Natural killer cell (primary cell): ENCODE measurements at regions not wholly inside any gene's neighbourhood (a gene's known extent, or its start where the extent isn't known, plus 50 kb on each side); places are given as distances from the start of the nearest gene placed in this dataset.

Experiments
- ATAC-seq, 3 donors: fragments of 150-1000 bp in 2 of 3; fragments of 200-7000 bp in 1 of 3; cut with Tn5 transposase; 1 replicate in 1 of 3; 2 replicates in 2 of 3; pipeline ENCODE4 v1.10.0; 2021; ENCODE audit warnings: mild to moderate bottlenecking in 2 of 3, moderate library complexity in 2 of 3
- DNase-seq, 2 donors: peaks; one replicate each; pipeline versions ENCODE4 v3.0.0 to v3.0.0-alpha.2; 2013 to 2021; ENCODE audit warnings: mixed read lengths in 1 of 2
- H3K27ac ChIP-seq: one replicate; pipeline ENCODE4 v1.5.1; 2013; ENCODE audit warnings: mild to moderate bottlenecking, low read length
- H3K27me3 ChIP-seq: one replicate; pipeline ENCODE4 v1.6.1; 2013; ENCODE audit warnings: low read length; ENCODE audit not compliant: control insufficient read depth, insufficient read depth
- H3K36me3 ChIP-seq: one replicate; pipeline ENCODE4 v1.6.1; 2013; ENCODE audit warnings: low read length; ENCODE audit not compliant: control insufficient read depth, insufficient read depth
- H3K4me1 ChIP-seq: one replicate; pipeline ENCODE4 v1.6.1; 2013; ENCODE audit warnings: low read length; ENCODE audit not compliant: control insufficient read depth, insufficient read depth
- H3K4me3 ChIP-seq: one replicate; pipeline ENCODE4 v1.5.1; 2013; ENCODE audit warnings: low read length
- H3K9me3 ChIP-seq: one replicate; pipeline ENCODE4 v1.6.1; 2013; ENCODE audit warnings: low read length; ENCODE audit not compliant: control insufficient read depth, insufficient read depth
- H3K27ac Mint-ChIP-seq, 2 donors: one replicate each; pipeline ENCODE4 v1.8.0; 2022; ENCODE audit warnings: mild to moderate bottlenecking in 2 of 2, mixed read lengths in 2 of 2, moderate library complexity in 1 of 2
- H3K27me3 Mint-ChIP-seq, 2 donors: one replicate each; pipeline ENCODE4 v1.8.0; 2022; ENCODE audit warnings: low read depth in 2 of 2, mixed read lengths in 2 of 2
- H3K36me3 Mint-ChIP-seq: one replicate; pipeline ENCODE4 v1.8.0; 2022; ENCODE audit warnings: mixed read lengths
- H3K4me1 Mint-ChIP-seq, 2 donors: one replicate each; pipeline ENCODE4 v1.8.0; 2022; ENCODE audit warnings: mixed read lengths in 2 of 2
- H3K4me3 Mint-ChIP-seq: one replicate; pipeline ENCODE4 v1.8.0; 2022; ENCODE audit warnings: mild to moderate bottlenecking, moderate library complexity, mixed read lengths
- H3K9me3 Mint-ChIP-seq, 2 donors: one replicate each; pipeline ENCODE4 v1.8.0; 2022; ENCODE audit warnings: mixed read lengths in 2 of 2
- WGBS: methylation state at CpG from one replicate; pipeline ENCODE4 v1.1.7; 2013; ENCODE audit warnings: missing lambda C conversion rate; ENCODE audit not compliant: insufficient coverage; 5-methylcytosine and 5-hydroxymethylcytosine counted together
- intact Hi-C: fragments of 100-400 bp; cut with micrococcal nuclease; formaldehyde crosslinking; loops from one replicate; pipeline ENCODE4 v1.14.2; 2022
- TF ChIP-seq, protein P1 (sequence below): fragments of 200-600 bp; IDR thresholded peaks from one replicate; pipeline ENCODE4 v1.8.0; 2022; ENCODE audit warnings: antibody characterized with exemption

DNA sequence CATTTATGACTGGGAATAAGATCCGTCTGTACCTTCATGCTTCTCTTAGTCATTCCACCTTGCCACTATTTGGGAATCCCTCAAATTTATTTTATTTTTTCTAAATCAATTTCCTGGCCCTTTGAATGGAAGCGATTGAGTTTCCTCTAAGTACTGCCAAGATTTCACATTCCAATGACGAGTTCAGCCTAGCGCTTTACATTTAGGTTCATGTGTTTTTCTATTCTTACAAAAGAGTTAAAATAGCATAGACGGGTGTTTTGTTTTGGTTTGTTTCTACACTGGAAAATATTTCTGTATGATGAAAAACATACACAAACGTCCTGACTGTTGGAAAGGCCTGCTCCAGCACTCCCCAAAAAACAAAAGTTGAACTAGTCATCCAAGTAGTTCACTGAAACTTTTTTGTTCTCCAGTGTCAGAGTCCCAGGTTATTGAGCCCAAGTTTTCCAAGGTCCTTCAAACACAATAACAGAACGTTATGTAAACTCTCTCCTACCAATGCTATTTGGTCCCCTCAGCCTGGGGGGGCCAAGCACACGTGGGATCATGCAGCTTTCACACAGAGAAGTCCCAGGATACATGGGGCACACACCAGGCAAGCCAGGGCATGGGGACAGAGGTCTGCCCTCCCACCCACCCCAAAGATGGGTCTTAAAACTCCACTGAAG, 74.8 kb upstream of the FOXN3 start:
- intact Hi-C loops, result no loop called here
- 93% methylated on average over 8 of the region's 8 CpGs for WGBS
- TF ChIP-seq, protein P1, sequence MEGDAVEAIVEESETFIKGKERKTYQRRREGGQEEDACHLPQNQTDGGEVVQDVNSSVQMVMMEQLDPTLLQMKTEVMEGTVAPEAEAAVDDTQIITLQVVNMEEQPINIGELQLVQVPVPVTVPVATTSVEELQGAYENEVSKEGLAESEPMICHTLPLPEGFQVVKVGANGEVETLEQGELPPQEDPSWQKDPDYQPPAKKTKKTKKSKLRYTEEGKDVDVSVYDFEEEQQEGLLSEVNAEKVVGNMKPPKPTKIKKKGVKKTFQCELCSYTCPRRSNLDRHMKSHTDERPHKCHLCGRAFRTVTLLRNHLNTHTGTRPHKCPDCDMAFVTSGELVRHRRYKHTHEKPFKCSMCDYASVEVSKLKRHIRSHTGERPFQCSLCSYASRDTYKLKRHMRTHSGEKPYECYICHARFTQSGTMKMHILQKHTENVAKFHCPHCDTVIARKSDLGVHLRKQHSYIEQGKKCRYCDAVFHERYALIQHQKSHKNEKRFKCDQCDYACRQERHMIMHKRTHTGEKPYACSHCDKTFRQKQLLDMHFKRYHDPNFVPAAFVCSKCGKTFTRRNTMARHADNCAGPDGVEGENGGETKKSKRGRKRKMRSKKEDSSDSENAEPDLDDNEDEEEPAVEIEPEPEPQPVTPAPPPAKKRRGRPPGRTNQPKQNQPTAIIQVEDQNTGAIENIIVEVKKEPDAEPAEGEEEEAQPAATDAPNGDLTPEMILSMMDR, result no peak
- Mint-ChIP-seq H3K4me3 (no peak overlapping the region), H3K27me3 (no peaks in the 10 kb centered on the region), H3K4me1 (peaks cover 41 to 45% of the 10 kb centered on the region in 2 donors), H3K27ac (no peak overlapping the region), H3K36me3 (no peaks in the 10 kb centered on the region), H3K9me3 (no peaks in the 10 kb centered on the region)
- H3K4me3 ChIP-seq, result no peak overlapping the region
- H3K9me3 ChIP-seq, result no peaks in the 10 kb centered on the region
- no peak for ATAC-seq
- no peaks in the 10 kb centered on the region for H3K36me3 ChIP-seq
- no peak overlapping the region for H3K27ac ChIP-seq
- no peaks in the 10 kb centered on the region for H3K27me3 ChIP-seq
- no peaks in the 10 kb centered on the region for H3K4me1 ChIP-seq
- DNase-seq, result no peak

DNA sequence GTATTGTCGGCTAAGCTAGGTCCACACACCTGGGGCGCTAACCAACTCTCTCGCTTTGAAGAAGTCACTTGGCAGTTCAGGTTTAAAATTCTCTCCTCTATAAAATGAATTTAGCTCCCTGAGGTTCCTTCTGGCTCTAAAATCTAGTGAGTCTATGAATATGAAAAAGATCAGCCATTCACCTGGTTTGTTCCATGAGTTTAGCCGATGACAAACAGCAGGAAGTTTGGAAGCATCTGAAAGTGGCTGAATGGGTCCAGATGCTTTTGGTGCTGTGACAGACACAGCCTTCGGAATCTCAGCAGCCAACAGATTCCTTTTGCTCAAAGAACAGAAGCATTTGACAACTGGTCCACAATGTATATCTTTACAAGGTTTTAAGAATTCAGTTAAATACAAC, 73.4 kb upstream of the FOXN3 start:
- Mint-ChIP-seq H3K36me3 (no peaks in the 10 kb centered on the region), H3K27ac (no peak overlapping the region), H3K4me1 (peaks cover 43 to 58% of the 10 kb centered on the region in 2 donors), H3K4me3 (no peak overlapping the region), H3K27me3 (no peaks in the 10 kb centered on the region), H3K9me3 (no peaks in the 10 kb centered on the region)
- DNase-seq, result no peak
- intact Hi-C loops, result no loop called here
- Histone ChIP-seq H3K4me1 (peaks cover 5% of the 10 kb centered on the region), H3K27ac (no peak overlapping the region), H3K36me3 (no peaks in the 10 kb centered on the region), H3K4me3 (no peak overlapping the region), H3K27me3 (no peaks in the 10 kb centered on the region), H3K9me3 (no peaks in the 10 kb centered on the region)
- TF ChIP-seq, protein P1, result no peak
- ATAC-seq, result no peak
- WGBS, result 94% methylated on average over 5 of the region's 5 CpGs

DNA sequence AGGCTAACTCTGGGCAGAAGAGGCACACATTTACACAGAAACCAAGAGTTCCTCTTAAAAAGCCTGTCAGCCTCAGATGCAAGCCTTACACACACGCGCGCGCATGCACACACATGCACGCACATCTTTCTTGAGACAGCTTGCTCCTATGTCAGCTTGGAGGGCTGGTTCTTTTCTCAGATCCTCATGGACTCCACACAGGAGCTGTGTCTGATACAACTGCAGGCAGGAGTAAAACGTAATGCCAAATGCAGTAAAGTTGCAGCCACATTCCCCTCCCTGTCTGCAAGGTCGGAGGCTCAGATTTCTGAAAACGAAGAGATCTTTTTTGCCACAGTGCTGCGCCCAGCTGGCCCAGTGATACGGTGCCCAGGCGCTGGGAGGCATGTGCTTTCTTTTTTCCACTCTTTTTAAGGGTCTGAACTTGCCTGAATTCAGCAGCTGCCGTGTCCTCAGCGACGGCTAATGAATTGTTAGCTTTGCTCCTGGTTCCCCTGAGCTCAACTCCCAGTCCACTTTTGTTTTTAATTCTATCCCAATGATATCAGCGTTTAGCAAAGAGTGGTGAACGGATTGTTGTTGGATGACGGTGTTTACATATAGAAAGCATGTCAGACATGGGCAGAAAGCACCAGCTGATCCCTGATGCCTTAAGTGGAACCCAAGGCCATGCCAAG, 72.9 kb upstream of the FOXN3 start:
- Histone ChIP-seq H3K27ac (no peak overlapping the region), H3K36me3 (no peaks in the 10 kb centered on the region), H3K27me3 (no peaks in the 10 kb centered on the region), H3K9me3 (no peaks in the 10 kb centered on the region), H3K4me1 (peaks cover 11% of the 10 kb centered on the region), H3K4me3 (no peak overlapping the region)
- H3K4me1 Mint-ChIP-seq, result peaks cover 45 to 62% of the 10 kb centered on the region in 2 donors
- intact Hi-C loops, result no loop called here
- H3K9me3 Mint-ChIP-seq, result no peaks in the 10 kb centered on the region
- TF ChIP-seq, protein P1, result no peak
- ATAC-seq (no peak), DNase-seq (no peak)
- H3K36me3 Mint-ChIP-seq, result no peaks in the 10 kb centered on the region
- H3K4me3 Mint-ChIP-seq, result no peak overlapping the region
- H3K27ac Mint-ChIP-seq, result no peak overlapping the region
- H3K27me3 Mint-ChIP-seq, result no peaks in the 10 kb centered on the region
- 95% methylated on average over 17 of the region's 17 CpGs for WGBS
